SK-MEL-5 (cell line): ENCODE measurements at regions not wholly inside any gene's neighbourhood (a gene's known extent, or its start where the extent isn't known, plus 50 kb on each side); places are given as distances from the start of the nearest gene placed in this dataset.

Experiments used
- DNase-seq: peaks from one replicate; pipeline ENCODE4 v3.0.0-alpha.2; 2016; ENCODE audit warnings: low read depth, low spot score
- in situ Hi-C: cut with HindIII; loops from 2 replicates; pipeline ENCODE4 v1.10.0; 2016; ENCODE audit warnings: low sequenced_read_pairs, high pct_unique_total_duplicates, low pct_unique_long_range_greater_than_20kb

GRCh38 chr3:14298442-14298841 is 104.0 kb upstream of the SLC6A6 start:
- DNase-seq: no peak
- in situ Hi-C loops: no loop called here

- in situ Hi-C loops: no loop called here
- DNase-seq: no peak
Measured at GRCh38 chr3:14298991-14299555, 103.3 kb upstream of the SLC6A6 start.

GRCh38 chr3:14299767-14300166 is 102.6 kb upstream of the SLC6A6 start:
- in situ Hi-C loops: no loop called here
- no peak for DNase-seq

- in situ Hi-C loops: no loop called here
- DNase-seq: no peak
Measured at GRCh38 chr3:14300721-14301399, 101.5 kb upstream of the SLC6A6 start.

- peak; percentile 50 for DNase-seq
- in situ Hi-C loops: no loop called here
Measured at GRCh38 chr3:14301558-14301957, 100.8 kb upstream of the SLC6A6 start.

GRCh38 chr3:14303336-14304100 is 98.9 kb upstream of the SLC6A6 start:
- no peak for DNase-seq
- in situ Hi-C loops: no loop called here

- DNase-seq: no peak
- in situ Hi-C loops: no loop called here
Measured at GRCh38 chr3:14304101-14305045, 98.0 kb upstream of the SLC6A6 start.

GRCh38 chr3:14305324-14305723 is 97.1 kb upstream of the SLC6A6 start:
- in situ Hi-C loops: no loop called here
- DNase-seq: no peak

DNA sequence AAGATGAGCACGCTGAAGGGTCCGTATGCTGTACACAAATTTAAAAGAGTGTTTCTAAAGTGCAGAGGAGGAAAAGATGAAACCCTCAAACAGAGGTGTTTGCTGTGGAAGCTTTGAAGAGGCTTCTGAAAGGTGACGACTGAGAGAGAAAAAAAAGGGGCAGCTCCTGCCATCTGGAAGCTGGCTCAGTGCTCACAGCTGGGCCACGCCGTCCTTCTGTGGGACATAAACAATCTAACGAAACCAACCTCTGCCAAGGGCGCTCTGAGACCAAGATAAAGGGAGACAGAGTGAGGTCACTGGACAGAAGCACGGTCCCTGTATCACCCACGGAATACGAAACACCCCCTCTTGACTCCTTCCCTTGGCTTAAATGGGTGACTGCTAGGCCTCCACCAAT is 96.3 kb upstream of the SLC6A6 start:
- in situ Hi-C loops: no loop called here
- DNase-seq: no peak

DNA sequence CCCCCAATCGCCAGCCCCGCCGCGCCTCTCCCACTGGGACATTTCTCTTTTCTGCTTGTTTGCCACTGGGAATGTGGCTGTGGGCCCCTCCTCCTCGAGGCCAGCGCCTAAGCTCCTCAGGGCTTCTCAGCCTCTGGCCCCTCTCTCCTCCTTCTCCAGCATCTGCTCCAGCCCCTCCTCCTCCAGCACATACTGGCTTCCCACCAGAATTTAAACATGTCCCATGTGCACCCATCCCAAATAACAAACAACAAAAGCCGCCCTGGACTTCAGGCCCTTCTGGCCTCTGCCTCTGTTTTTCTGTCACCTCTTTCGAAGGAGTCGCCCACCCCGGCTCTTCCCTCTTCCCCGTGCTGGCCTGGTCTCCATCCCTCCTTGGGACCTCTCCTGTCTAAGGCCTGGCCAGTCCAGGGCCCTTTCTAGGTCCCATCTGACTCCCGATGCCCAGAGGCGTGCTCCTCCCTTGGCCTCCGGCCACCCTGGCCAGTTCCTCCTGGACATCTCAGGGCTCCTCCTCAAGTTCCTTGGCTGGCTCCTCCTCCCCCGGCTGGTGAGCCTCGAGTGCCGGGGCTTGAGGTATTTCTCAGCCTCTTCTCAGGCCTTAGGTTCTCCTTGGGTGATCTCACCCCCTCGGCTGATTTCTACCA is 94.6 kb upstream of the SLC6A6 start:
- in situ Hi-C loops: no loop called here
- no peak for DNase-seq

DNA sequence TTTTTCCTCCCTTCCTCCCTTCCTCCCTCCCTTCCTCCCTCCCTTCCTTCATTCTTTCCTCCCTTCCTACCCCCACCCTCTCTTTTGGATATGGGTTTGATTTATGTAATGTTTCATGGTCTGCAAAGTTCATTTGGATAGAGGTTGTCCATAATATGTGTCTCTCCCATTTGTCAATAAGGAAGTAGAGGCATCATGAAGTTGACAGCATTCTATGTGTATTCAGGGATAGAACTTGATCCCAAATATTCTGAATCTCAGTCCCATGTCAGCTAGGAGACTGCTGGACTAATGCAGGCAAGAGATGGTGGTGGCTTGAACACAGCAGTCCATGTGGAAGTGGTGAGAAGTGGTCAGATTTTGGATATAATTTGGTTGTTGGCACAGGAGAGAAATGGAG is 90.7 kb upstream of the SLC6A6 start:
- DNase-seq: no peak
- in situ Hi-C loops: no loop called here

DNA sequence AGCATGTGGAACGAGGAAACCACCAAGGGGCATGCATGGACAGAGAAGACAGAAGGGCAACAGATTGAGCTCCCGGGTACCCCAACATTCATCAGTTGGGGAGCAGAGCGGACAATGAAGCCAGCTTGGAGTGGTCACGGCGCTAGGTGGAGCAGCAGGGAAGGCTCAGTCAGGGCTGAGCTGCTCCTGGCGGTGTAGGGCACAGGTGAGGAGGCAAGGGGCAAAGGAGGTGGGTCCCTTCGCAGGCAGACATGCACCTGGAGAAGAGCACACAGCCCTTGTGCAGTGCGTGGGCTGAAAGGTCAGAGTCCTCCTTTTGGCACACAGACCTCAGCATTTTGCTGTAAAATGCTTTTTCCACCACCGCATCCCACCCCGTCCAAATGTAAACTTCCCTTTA is 90.0 kb upstream of the SLC6A6 start:
- in situ Hi-C loops: no loop called here

GRCh38 chr3:14317057-14317553 is 85.3 kb upstream of the SLC6A6 start:
- in situ Hi-C loops: no loop called here
- peak; percentile 75 for DNase-seq

More for the DNA sequence above, 90.0 kb upstream of the SLC6A6 start:
- DNase-seq: no peak

GRCh38 chr3:14318646-14319045 is 83.8 kb upstream of the SLC6A6 start:
- in situ Hi-C loops: no loop called here
- DNase-seq: no peak

DNA sequence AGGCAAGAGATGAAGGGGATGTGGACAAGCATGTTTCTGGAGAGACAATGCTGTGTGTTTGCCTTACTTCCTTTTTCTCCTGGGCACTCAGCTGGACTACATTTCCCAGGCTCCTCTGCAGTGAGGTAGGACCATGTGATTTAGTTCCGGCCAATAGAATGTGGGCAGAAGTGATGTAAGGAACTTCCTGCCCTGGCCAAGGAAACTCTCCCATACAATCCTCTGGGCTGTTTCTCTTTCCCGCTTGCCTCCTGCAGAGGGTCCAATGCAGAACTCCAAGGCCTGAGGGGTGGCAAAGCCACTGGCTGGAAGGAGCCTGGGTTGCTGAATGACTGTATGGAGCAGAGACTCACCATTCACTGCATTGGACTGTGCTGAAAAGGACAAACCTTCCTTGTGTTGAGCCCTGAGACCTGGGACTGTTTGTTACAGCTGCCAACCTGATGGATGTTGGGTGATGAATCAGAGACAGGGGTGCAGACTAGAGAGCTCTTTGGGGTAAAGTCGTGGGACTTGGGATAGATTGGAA is 82.7 kb upstream of the SLC6A6 start:
- in situ Hi-C loops: no loop called here

DNA sequence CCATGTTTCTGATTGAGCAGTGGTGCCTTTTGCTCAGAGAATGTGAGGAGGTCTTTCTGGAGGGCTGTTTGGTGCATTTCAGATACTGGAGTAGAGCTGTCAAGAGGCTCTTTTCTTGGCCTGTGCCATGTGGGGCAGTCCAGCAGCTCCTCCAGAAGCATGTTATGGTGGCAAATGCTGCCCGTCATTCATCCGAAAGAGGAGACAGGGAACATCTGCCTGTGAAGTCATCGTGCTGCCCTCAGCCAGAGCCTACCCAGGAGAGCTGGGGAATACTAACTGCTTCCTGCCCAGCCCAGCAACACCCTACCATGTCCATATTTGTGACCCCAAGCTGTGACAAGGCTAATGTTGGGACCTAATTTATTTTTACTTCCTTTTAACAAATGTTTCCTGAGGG is 82.2 kb upstream of the SLC6A6 start:
- no peak for DNase-seq
- in situ Hi-C loops: no loop called here

More for the DNA sequence above, 82.7 kb upstream of the SLC6A6 start:
- peak; percentile 88 for DNase-seq

DNA sequence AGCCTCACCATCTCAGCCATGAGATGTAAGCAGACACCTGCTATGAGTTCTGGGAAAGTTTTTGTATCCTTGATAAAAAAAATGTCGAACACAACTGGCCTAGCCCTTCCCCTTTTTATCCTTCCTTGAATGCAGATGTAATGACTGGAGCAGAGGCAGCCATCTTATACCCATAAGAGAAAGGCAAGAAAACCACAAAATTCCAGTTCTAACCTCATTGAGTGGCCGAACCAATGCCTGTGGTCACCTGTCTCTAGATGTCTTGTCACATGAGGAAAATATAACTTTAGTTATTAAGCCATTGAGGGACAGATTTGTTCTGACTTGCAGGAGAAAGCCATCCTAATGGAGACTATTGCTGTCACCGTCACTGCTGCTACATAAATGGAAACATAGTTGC is 80.4 kb upstream of the SLC6A6 start:
- in situ Hi-C loops: no loop called here
- no peak for DNase-seq
